HepG2 (cell line): ENCODE measurements at regions not wholly inside any gene's neighbourhood (a gene's known extent, or its start where the extent isn't known, plus 50 kb on each side); places are given as distances from the start of the nearest gene placed in this dataset.

Experiments used
- ATAC-seq: fragments of 200-7000 bp; cut with Tn5 transposase; 3 replicates; pipeline ENCODE4 v1.9.1; 2020; ENCODE audit warnings: mild to moderate bottlenecking, moderate library complexity
- BruUV-seq: library from RNA; stranded (reverse); fragments of 400-500 nt; replicated peaks from 2 replicates; lab custom pipeline; 2021; lab: Mats Ljungman, UMichigan
- CTCF ChIA-PET: fragments of 300-600 bp; formaldehyde crosslinking; extraction: SDS; loops from one replicate; lab custom pipeline; 2021; ENCODE audit warnings: low total read pairs, inconsistent platforms, low intra/inter-chr PET ratio; lab: Yijun Ruan, JAX
- POLR2A ChIA-PET: fragments of 350-600 bp; sonication (Branson Sonifier 250); formaldehyde crosslinking; loops from one replicate; lab custom pipeline; 2020; ENCODE audit warnings: antibody characterized with exemption, inconsistent platforms; lab: Yijun Ruan, JAX
- DNase-seq: peaks from one replicate; pipeline ENCODE4 v3.0.0-alpha.2; 2015; ENCODE audit warnings: low spot score
- FAIRE-seq: peaks from 3 replicates; lab custom pipeline; 2011; peaks lifted over from hg19 to GRCh38; lab: Jason Lieb, UNC
- H2AFZ ChIP-seq: one replicate; pipeline ENCODE4 v1.6.1; 2011; ENCODE audit warnings: low read length, inconsistent platforms
- H3K27ac ChIP-seq: fragments of 300-600 bp; 3 replicates; pipeline ENCODE4 v1.8.0; 2011; ENCODE audit warnings: mixed run types, mild to moderate bottlenecking, mixed read lengths, low read length, inconsistent platforms; ENCODE audit not compliant: insufficient read depth; ENCODE audit errors: extremely low read length
- H3K27me3 ChIP-seq, 2 experiments: fragments of 200-600 bp in 1 of 2; 2 replicates in 1 of 2; 3 replicates in 1 of 2; pipeline versions ENCODE4 v1.6.0 to v1.8.0; 2011; ENCODE audit warnings: low read length in 2 of 2, mild to moderate bottlenecking in 2 of 2, moderate library complexity in 2 of 2, inconsistent platforms in 1 of 2; ENCODE audit not compliant: insufficient read depth in 2 of 2, control insufficient read depth in 1 of 2
- H3K36me3 ChIP-seq, 2 experiments: fragments of 200-600 bp in 1 of 2; replicated peaks in 1 of 2; 2 replicates in 1 of 2; 3 replicates in 1 of 2; pipeline versions ENCODE4 v1.5.1 to v1.8.0; 2011; ENCODE audit warnings: low read length in 2 of 2, inconsistent platforms in 1 of 2; ENCODE audit not compliant: insufficient read depth in 2 of 2, control insufficient read depth in 1 of 2
- H3K4me1 ChIP-seq: 2 replicates; pipeline ENCODE4 v1.5.1; 2012; ENCODE audit warnings: low read length, inconsistent platforms; ENCODE audit not compliant: insufficient read depth
- H3K4me2 ChIP-seq: 2 replicates; pipeline ENCODE4 v1.6.0; 2011; ENCODE audit warnings: low read depth, low read length, inconsistent platforms
- H3K4me3 ChIP-seq, 3 experiments: fragments of 200-600 bp in 1 of 3; sonication (generic), shearing (Covaris generic) in 1 of 3; replicated peaks in 1 of 3; 2 replicates each; pipeline ENCODE4 v1.5.1; 2011 to 2016; ENCODE audit warnings: low read length in 3 of 3, inconsistent platforms in 2 of 3, low read depth in 2 of 3, mild to moderate bottlenecking in 2 of 3, control low read depth in 1 of 3, mixed read lengths in 1 of 3; ENCODE audit not compliant: insufficient read depth in 1 of 3
- H3K79me2 ChIP-seq: one replicate; pipeline ENCODE4 v1.6.1; 2011; ENCODE audit warnings: low read length, inconsistent platforms; ENCODE audit not compliant: insufficient read depth
- H3K9ac ChIP-seq: 2 replicates; pipeline ENCODE4 v1.6.0; 2011; ENCODE audit warnings: mild to moderate bottlenecking, low read depth, low read length, inconsistent platforms; ENCODE audit not compliant: insufficient read depth
- H3K9me3 ChIP-seq: 2 replicates; pipeline ENCODE4 v1.5.1; 2012; ENCODE audit warnings: mild to moderate bottlenecking, low read length
- H4K20me1 ChIP-seq: 2 replicates; pipeline ENCODE4 v1.6.0; 2011; ENCODE audit warnings: inconsistent platforms, mild to moderate bottlenecking, low read length, moderate library complexity; ENCODE audit not compliant: insufficient read depth
- CC2D1A ChIP-seq: sonication (generic); formaldehyde crosslinking; IDR thresholded peaks from 2 replicates; pipeline ENCODE4 v1.8.1; 2023; ENCODE audit warnings: mild to moderate bottlenecking, missing genetic modification reagents
- JDP2 ChIP-seq: sonication (generic); formaldehyde crosslinking; IDR thresholded peaks from 2 replicates; pipeline ENCODE4 v1.8.1; 2022; ENCODE audit warnings: missing genetic modification reagents, borderline replicate concordance
- KMT2A ChIP-seq: sonication (generic); formaldehyde crosslinking; IDR thresholded peaks from 2 replicates; pipeline ENCODE4 v1.4.0; 2020; ENCODE audit warnings: missing genetic modification reagents
- RCOR2 ChIP-seq: IDR thresholded peaks from 2 replicates; pipeline ENCODE4 v1.6.1; 2016; ENCODE audit warnings: missing biosample characterization, missing genetic modification reagents
- SMARCE1 ChIP-seq: fragments of 450-650 bp; IDR thresholded peaks from 2 replicates; pipeline ENCODE4 v1.6.1; 2017; ENCODE audit warnings: borderline replicate concordance
- SNAPC4 ChIP-seq: sonication (generic); formaldehyde crosslinking; IDR thresholded peaks from 2 replicates; pipeline ENCODE4 v1.4.0; 2020; ENCODE audit warnings: mild to moderate bottlenecking, missing genetic modification reagents
- SRY ChIP-seq: sonication (generic); formaldehyde crosslinking; IDR thresholded peaks from 2 replicates; pipeline ENCODE4 v1.8.0; 2022; ENCODE audit warnings: mild to moderate bottlenecking, missing genetic modification reagents
- ZBTB43 ChIP-seq: sonication (generic); formaldehyde crosslinking; conservative IDR thresholded peaks from 2 replicates; pipeline ENCODE4 v1.4.0; 2020; ENCODE audit warnings: missing genetic modification reagents
- ZFAT ChIP-seq: sonication (generic); formaldehyde crosslinking; conservative IDR thresholded peaks from 2 replicates; pipeline ENCODE4 v1.8.1; 2023; ENCODE audit warnings: missing genetic modification reagents, inconsistent platforms
- ZFP36L2 ChIP-seq: sonication (generic); formaldehyde crosslinking; IDR thresholded peaks from 2 replicates; pipeline ENCODE4 v1.4.0; 2020; ENCODE audit warnings: missing genetic modification reagents
- ZNF205 ChIP-seq: IDR thresholded peaks from 2 replicates; pipeline ENCODE4 v1.6.1; 2018; ENCODE audit warnings: missing biosample characterization, missing genetic modification reagents
- ZNF282 ChIP-seq: fragments of 450-650 bp; IDR thresholded peaks from 2 replicates; pipeline ENCODE4 v1.6.1; 2018; ENCODE audit not compliant: partially characterized antibody
- ZNF484 ChIP-seq: sonication (generic); formaldehyde crosslinking; IDR thresholded peaks from 2 replicates; pipeline ENCODE4 v1.5.1; 2020; ENCODE audit warnings: mild to moderate bottlenecking, low read depth, missing genetic modification reagents, borderline replicate concordance
- ZNF510 ChIP-seq: sonication (generic); formaldehyde crosslinking; IDR thresholded peaks from 2 replicates; pipeline ENCODE4 v1.4.0; 2020; ENCODE audit warnings: low read depth, mild to moderate bottlenecking, missing genetic modification reagents
- ZNF878 ChIP-seq: sonication (generic); formaldehyde crosslinking; IDR thresholded peaks from 2 replicates; pipeline ENCODE4 v1.8.1; 2023; ENCODE audit warnings: mild to moderate bottlenecking, missing genetic modification reagents, moderate library complexity
- ZSCAN12 ChIP-seq: sonication (generic); formaldehyde crosslinking; IDR thresholded peaks from 2 replicates; pipeline ENCODE4 v1.9.0; 2021; ENCODE audit warnings: mild to moderate bottlenecking, missing genetic modification reagents
- WGBS: methylation state at CpG from one replicate; pipeline ENCODE4 v1.1.6; 2017; ENCODE audit warnings: low lambda C conversion rate; 5-methylcytosine and 5-hydroxymethylcytosine counted together
- in situ Hi-C: cut with HindIII; loops from 2 replicates; pipeline ENCODE4 v1.10.0; 2017; ENCODE audit warnings: low pct_unique_long_range_greater_than_20kb; ENCODE audit not compliant: extremely low pct_ligation_motif_present
- intact Hi-C: fragments of 100-400 bp; cut with micrococcal nuclease; formaldehyde crosslinking; loops from one replicate; pipeline ENCODE4 v1.10.0; 2022; ENCODE audit not compliant: unreplicated experiment

- no peak for ATAC-seq
- 20% methylated on average over 6 of the region's 6 CpGs for WGBS
- H3K9ac ChIP-seq: no peak overlapping the region
- no peaks in the 10 kb centered on the region for H3K79me2 ChIP-seq
- no peak overlapping the region for H3K4me2 ChIP-seq
- CTCF ChIA-PET: no interaction called here
- H4K20me1 ChIP-seq: no peaks in the 10 kb centered on the region
- no peak overlapping the region for H3K4me3 ChIP-seq
- no peak for TF ChIP-seq ZNF484 (CRISPR knock-in tag)
- TF ChIP-seq ZSCAN12: no peak
- no peak for TF ChIP-seq SRY (CRISPR knock-in tag)
- no peak for TF ChIP-seq ZBTB43 (CRISPR knock-in tag)
- no peak for TF ChIP-seq ZNF510 (CRISPR knock-in tag)
- no peak for TF ChIP-seq KMT2A (CRISPR knock-in tag)
- no peak for TF ChIP-seq RCOR2 (CRISPR knock-in tag)
- POLR2A ChIA-PET: no interaction called here
- BruUV-seq: no TSS peak
- H3K9me3 ChIP-seq: no peaks in the 10 kb centered on the region
- H2AFZ ChIP-seq: no peak overlapping the region
- H3K4me1 ChIP-seq: no peaks in the 10 kb centered on the region
- in situ Hi-C loops (no loop called here), intact Hi-C loops (no loop called here)
- FAIRE-seq: no peak
- H3K27ac ChIP-seq: no peak overlapping the region
- DNase-seq: no peak
- H3K27me3 ChIP-seq: no peaks in the 10 kb centered on the region
- H3K36me3 ChIP-seq: no peaks in the 10 kb centered on the region
Measured at GRCh38 chr3:73681610-73682009, 56.9 kb upstream of the PDZRN3 start.

GRCh38 chr3:73681198-73681597 is 56.5 kb upstream of the PDZRN3 start:
- ChIA-PET CTCF (no interaction called here), POLR2A (no interaction called here)
- in situ Hi-C loops (no loop called here), intact Hi-C loops (no loop called here)
- H4K20me1 ChIP-seq: no peaks in the 10 kb centered on the region
- no peak overlapping the region for H3K4me2 ChIP-seq
- H3K9me3 ChIP-seq: no peaks in the 10 kb centered on the region
- no peak overlapping the region for H3K4me3 ChIP-seq
- no peaks in the 10 kb centered on the region for H3K4me1 ChIP-seq
- BruUV-seq: no TSS peak
- FAIRE-seq: no peak
- no peaks in the 10 kb centered on the region for H3K27me3 ChIP-seq
- DNase-seq: no peak
- no peak for ATAC-seq
- H3K9ac ChIP-seq: no peak overlapping the region
- no peaks in the 10 kb centered on the region for H3K79me2 ChIP-seq
- WGBS: 4% methylated on average over 1 of the region's 1 CpG
- H3K27ac ChIP-seq: no peak overlapping the region
- H3K36me3 ChIP-seq: no peaks in the 10 kb centered on the region
- H2AFZ ChIP-seq: no peak overlapping the region
- TF ChIP-seq ZNF878 (CRISPR knock-in tag) (no peak), ZNF205 (CRISPR knock-in tag) (no peak), ZNF282 (no peak), CC2D1A (CRISPR knock-in tag) (no peak), SNAPC4 (no peak), SMARCE1 (no peak), ZFAT (CRISPR knock-in tag) (no peak), ZFP36L2 (CRISPR knock-in tag) (no peak), JDP2 (CRISPR knock-in tag) (no peak)
